ENCODE measurements at regions not wholly inside any gene's neighbourhood (a gene's known extent, or its start where the extent isn't known, plus 50 kb on each side); places are given as distances from the start of the nearest gene placed in this dataset.

GRCh38 chr20:17169585-17170136 is 57.2 kb upstream of the PCSK2 start:
- H3K27me3 Mint-ChIP-seq (ENCODE audit: low read depth) = peaks cover 10% of the 10 kb centered on the region
- H3K4me3 Mint-ChIP-seq (ENCODE audit: unreplicated experiment) = no peak overlapping the region
- no peaks in the 10 kb centered on the region for H3K9me3 Mint-ChIP-seq (ENCODE audit: low read depth)

GRCh38 chr20:17171746-17172280 is 55.0 kb upstream of the PCSK2 start:
- Mint-ChIP-seq H3K27me3 (ENCODE audit: low read depth) (peaks cover 10% of the 10 kb centered on the region), H3K4me3 (ENCODE audit: unreplicated experiment) (no peak overlapping the region), H3K4me1 (ENCODE audit: low read depth) (no peaks in the 10 kb centered on the region), H3K36me3 (ENCODE audit: low read depth) (no peaks in the 10 kb centered on the region), H3K9me3 (ENCODE audit: low read depth) (no peaks in the 10 kb centered on the region), H3K27ac (ENCODE audit: unreplicated experiment) (no peak overlapping the region)
- no peak for TF ChIP-seq CTCF (IDR thresholded peaks at IDR 0.05)
- no peak for DNase-seq (ENCODE audit: low spot score)

More at GRCh38 chr20:17169585-17170136, 57.2 kb upstream of the PCSK2 start:
- DNase-seq (ENCODE audit: low spot score) = no peak
- no peak overlapping the region for H3K27ac Mint-ChIP-seq (ENCODE audit: unreplicated experiment)
- H3K4me1 Mint-ChIP-seq (ENCODE audit: low read depth) = no peaks in the 10 kb centered on the region
- no peak for TF ChIP-seq CTCF (IDR thresholded peaks at IDR 0.05)
- no peaks in the 10 kb centered on the region for H3K36me3 Mint-ChIP-seq (ENCODE audit: low read depth)

GRCh38 chr20:17172836-17173516 is 53.9 kb upstream of the PCSK2 start:
- Mint-ChIP-seq H3K9me3 (ENCODE audit: low read depth) (no peaks in the 10 kb centered on the region), H3K4me3 (ENCODE audit: unreplicated experiment) (no peak overlapping the region), H3K27me3 (ENCODE audit: low read depth) (peaks cover 14% of the 10 kb centered on the region), H3K4me1 (ENCODE audit: low read depth) (no peaks in the 10 kb centered on the region), H3K36me3 (ENCODE audit: low read depth) (no peaks in the 10 kb centered on the region), H3K27ac (ENCODE audit: unreplicated experiment) (no peak overlapping the region)
- no peak for DNase-seq (ENCODE audit: low spot score)
- TF ChIP-seq CTCF (IDR thresholded peaks at IDR 0.05) = no peak

Measured in chondrocyte (in vitro differentiated cells).